Activated naive CD8-positive, alpha-beta T cell treated with anti-CD3 and anti-CD28 coated beads, Interleukin-2, amount 50 U/mL, for 24 hours (primary cell): ENCODE measurements at regions not wholly inside any gene's neighbourhood (a gene's known extent, or its start where the extent isn't known, plus 50 kb on each side); places are given as distances from the start of the nearest gene placed in this dataset.

Experiments
- ATAC-seq: fragments of 150-1000 bp; cut with Tn5 transposase; one replicate; pipeline ENCODE4 v1.10.0; 2021
- DNase-seq: peaks from one replicate; pipeline ENCODE4 v3.0.0; 2021
- H3K27ac Mint-ChIP-seq: one replicate; pipeline ENCODE4 v1.8.0; 2021; ENCODE audit warnings: mild to moderate bottlenecking, mixed read lengths
- H3K27me3 Mint-ChIP-seq: one replicate; pipeline ENCODE4 v1.8.0; 2021; ENCODE audit warnings: mixed read lengths
- H3K36me3 Mint-ChIP-seq: one replicate; pipeline ENCODE4 v1.8.0; 2021; ENCODE audit warnings: low read depth, mixed read lengths
- H3K4me1 Mint-ChIP-seq: one replicate; pipeline ENCODE4 v1.8.0; 2021; ENCODE audit warnings: mixed read lengths
- H3K4me3 Mint-ChIP-seq: one replicate; pipeline ENCODE4 v1.8.0; 2021; ENCODE audit warnings: mild to moderate bottlenecking, moderate library complexity, mixed read lengths
- H3K9me3 Mint-ChIP-seq: one replicate; pipeline ENCODE4 v1.8.0; 2021; ENCODE audit warnings: mixed read lengths

DNA sequence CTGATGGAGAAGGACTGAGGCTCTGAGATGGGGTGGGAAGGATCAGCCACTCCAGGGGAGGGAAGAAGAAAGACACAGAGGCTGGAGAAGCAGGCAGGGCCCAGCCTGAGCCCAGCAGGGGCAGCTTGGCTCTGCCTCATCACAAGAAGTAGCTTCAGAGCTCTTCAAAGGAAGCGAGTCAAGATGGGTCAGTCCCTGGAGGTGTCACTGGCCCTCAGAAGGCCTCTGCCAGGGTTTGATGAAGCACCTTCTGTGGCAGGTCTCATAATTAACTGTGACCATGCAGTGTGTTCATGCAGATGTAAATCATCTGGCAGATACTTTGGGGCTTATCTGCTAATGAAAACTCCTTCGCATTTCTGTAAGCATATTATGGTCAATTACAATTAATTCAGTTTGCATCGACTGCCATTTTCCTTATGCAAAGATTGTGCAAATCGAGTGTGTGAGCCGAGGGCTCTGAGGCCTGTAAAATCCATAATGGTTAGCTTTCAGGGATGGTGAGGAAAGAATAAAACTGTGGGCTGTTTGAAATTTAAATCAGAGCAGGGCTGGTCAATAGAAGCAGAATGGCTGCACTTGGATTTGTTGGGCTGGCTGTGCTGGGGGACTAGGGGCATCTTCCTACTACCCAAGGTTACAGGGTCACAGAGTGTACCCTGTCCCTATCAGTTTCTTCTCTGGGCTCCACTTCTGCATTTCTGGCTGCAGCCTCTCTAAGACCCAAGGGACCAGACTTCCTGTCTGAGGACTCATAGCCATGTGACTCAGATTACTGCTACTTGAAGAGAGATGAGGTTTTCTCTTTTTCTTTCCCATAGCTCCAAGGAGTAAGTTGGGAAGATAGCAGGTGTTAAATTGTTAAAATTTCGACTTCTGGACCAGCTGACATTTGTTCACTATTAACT is 376.6 kb downstream of the DHX35 start:
- no peaks in the 10 kb centered on the region for H3K36me3 Mint-ChIP-seq
- no peak for DNase-seq
- no peaks in the 10 kb centered on the region for H3K4me1 Mint-ChIP-seq
- H3K27ac Mint-ChIP-seq = no peak overlapping the region
- H3K9me3 Mint-ChIP-seq = no peaks in the 10 kb centered on the region
- H3K4me3 Mint-ChIP-seq = no peak overlapping the region
- peaks cover 5% of the 10 kb centered on the region for H3K27me3 Mint-ChIP-seq
- ATAC-seq = peak; percentile 36

DNA sequence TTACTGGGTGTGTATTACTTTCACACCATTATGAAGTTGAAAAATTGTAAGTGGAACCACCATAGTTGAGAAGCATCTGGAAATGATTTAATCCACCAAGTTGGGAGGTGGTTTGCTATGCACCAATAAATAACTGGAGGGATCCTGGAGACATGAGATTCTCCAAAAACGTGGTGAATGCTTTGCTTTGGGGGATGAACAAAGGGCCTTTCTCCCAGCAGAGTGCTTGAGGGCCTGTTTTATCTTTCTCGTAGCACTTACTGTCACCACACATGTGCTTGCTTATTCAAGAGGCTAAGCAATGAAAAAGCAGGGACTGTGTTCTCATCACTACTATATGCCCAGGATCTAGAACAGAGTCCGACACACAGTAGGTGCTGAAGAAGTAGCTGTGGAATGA is 371.1 kb downstream of the DHX35 start:
- DNase-seq (no peak), ATAC-seq (no peak)
- Mint-ChIP-seq H3K4me1 (no peaks in the 10 kb centered on the region), H3K9me3 (no peaks in the 10 kb centered on the region), H3K4me3 (no peak overlapping the region), H3K27ac (no peak overlapping the region), H3K36me3 (no peaks in the 10 kb centered on the region), H3K27me3 (peaks cover 1% of the 10 kb centered on the region)

- Mint-ChIP-seq H3K27me3 (peaks cover 2% of the 10 kb centered on the region), H3K36me3 (no peaks in the 10 kb centered on the region)
Observed at GRCh38 chr20:39328347-39328746, 366.2 kb downstream of the DHX35 start.

DNA sequence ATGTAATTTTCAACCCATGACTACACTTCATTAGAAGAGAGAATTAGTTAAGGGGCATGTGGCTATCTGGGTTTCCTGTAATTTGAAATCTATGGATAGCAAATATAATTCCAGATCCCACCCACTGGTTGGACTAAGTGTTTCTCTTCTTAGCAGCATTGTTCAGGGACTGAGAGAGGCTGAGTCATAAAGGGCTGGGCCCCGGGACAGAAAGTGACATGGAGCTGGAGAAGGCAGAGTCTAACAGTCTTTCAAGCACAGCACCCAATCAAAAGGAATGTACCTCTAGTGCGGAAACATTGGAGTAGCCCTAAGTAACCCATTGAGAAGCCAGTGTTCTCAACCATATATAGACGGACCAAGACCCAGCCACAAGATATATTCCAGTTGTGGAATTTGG is 363.9 kb downstream of the DHX35 start:
- Mint-ChIP-seq H3K36me3 (no peaks in the 10 kb centered on the region), H3K9me3 (no peaks in the 10 kb centered on the region), H3K27ac (no peak overlapping the region), H3K27me3 (peaks cover 3% of the 10 kb centered on the region), H3K4me3 (no peak overlapping the region), H3K4me1 (no peaks in the 10 kb centered on the region)
- DNase-seq (no peak), ATAC-seq (no peak)

More at GRCh38 chr20:39328347-39328746, 366.2 kb downstream of the DHX35 start:
- Mint-ChIP-seq H3K9me3 (no peaks in the 10 kb centered on the region), H3K4me3 (no peak overlapping the region), H3K4me1 (no peaks in the 10 kb centered on the region), H3K27ac (no peak overlapping the region)
- no peak for ATAC-seq
- DNase-seq = no peak

DNA sequence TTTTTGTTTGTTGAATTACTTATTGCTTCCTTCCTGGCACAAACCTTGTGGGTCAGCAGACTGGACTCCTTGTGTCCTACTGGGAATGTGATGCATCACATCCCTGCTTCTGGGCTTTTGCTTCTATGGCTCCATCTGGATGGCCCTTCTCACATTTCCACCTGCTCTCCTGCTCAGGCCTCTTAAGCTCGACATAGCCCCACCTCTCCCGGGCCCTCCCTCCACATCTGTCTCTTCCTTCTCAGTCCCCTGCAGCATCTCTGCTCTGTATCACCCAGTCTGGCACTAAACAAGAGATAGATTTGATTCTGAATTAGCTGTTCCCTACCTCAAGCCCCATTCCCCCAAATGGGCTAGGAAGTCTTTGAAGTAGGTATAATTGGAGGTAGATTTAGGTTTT is 356.8 kb downstream of the DHX35 start:
- peaks cover 6% of the 10 kb centered on the region for H3K27me3 Mint-ChIP-seq
- no peaks in the 10 kb centered on the region for H3K4me1 Mint-ChIP-seq
- no peaks in the 10 kb centered on the region for H3K36me3 Mint-ChIP-seq
- H3K27ac Mint-ChIP-seq = no peak overlapping the region
- H3K4me3 Mint-ChIP-seq = no peak overlapping the region
- ATAC-seq (no peak), DNase-seq (no peak)
- H3K9me3 Mint-ChIP-seq = no peaks in the 10 kb centered on the region

- no peaks in the 10 kb centered on the region for H3K9me3 Mint-ChIP-seq
- peaks cover 2% of the 10 kb centered on the region for H3K27me3 Mint-ChIP-seq
- no peak for DNase-seq
- no peak overlapping the region for H3K4me3 Mint-ChIP-seq
- no peaks in the 10 kb centered on the region for H3K36me3 Mint-ChIP-seq
- H3K27ac Mint-ChIP-seq = no peak overlapping the region
- H3K4me1 Mint-ChIP-seq = no peaks in the 10 kb centered on the region
- no peak for ATAC-seq
Observed at GRCh38 chr20:39312676-39313075, 350.5 kb downstream of the DHX35 start.

DNA sequence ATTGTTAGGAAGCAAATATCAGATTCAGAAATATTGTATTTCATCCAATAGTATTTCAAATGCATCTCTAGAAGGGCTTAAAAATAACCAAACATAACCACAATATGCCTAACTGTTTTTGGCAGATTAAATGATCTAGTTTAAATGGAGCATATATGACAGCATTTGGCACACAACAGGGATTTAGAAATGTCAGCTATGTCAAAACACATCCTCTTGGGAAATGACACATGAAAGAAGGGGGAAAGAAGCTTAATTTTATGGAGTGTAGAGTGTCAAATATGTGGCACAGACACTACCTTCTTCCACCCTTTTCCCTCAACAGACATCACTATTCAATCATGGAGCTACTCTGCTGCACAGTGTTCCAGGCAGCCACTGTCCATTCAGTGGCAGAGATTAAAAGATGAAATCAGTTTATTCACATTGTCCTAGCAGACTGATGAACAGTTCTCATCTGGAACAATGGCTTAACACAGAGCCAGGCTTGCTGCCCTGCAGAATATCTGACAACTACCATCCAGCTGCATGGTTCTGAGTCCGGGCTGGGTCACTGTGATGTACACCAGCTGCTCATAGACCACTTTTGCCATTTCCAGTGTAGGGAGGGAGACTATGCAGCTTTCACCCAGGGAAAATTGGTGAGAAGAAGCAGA is 349.8 kb downstream of the DHX35 start:
- Mint-ChIP-seq H3K27me3 (no peaks in the 10 kb centered on the region), H3K4me3 (no peak overlapping the region), H3K4me1 (no peaks in the 10 kb centered on the region), H3K36me3 (no peaks in the 10 kb centered on the region), H3K9me3 (no peaks in the 10 kb centered on the region), H3K27ac (no peak overlapping the region)
- DNase-seq (no peak), ATAC-seq (no peak)

DNA sequence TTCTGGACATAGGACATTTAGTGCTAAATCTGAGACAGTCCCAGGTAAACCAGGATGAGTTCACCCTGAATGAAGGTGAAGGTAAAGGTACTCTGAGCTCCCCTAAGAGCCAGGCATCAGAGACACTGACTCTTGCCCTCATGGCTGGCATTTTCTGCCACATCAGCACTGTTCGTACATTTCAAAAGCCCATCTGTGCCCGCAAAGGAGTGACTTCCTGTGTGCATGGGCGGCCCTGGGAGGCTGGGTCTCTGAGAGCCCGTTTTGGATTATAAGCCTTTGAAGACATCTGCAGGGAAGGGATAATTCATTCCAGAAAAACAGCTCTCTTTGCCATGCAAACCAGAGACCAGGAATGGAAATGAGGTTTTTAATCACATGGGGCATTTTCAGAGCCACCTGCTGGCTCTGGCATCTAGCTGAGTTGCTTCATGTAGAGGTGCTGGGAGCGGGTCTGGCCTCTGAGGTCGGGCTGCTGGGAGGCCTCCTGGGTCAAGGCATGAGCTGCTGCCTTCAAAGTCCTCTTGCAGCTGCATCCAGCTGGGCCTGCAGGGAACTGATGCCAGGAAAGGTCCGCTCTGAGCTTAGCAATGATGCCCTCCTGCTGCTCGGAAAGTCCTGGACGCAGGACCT is 348.3 kb downstream of the DHX35 start:
- no peak overlapping the region for H3K4me3 Mint-ChIP-seq
- H3K27me3 Mint-ChIP-seq = no peaks in the 10 kb centered on the region
- no peaks in the 10 kb centered on the region for H3K4me1 Mint-ChIP-seq
- no peaks in the 10 kb centered on the region for H3K9me3 Mint-ChIP-seq
- ATAC-seq (no peak), DNase-seq (no peak)
- H3K27ac Mint-ChIP-seq = no peak overlapping the region
- H3K36me3 Mint-ChIP-seq = no peaks in the 10 kb centered on the region

DNA sequence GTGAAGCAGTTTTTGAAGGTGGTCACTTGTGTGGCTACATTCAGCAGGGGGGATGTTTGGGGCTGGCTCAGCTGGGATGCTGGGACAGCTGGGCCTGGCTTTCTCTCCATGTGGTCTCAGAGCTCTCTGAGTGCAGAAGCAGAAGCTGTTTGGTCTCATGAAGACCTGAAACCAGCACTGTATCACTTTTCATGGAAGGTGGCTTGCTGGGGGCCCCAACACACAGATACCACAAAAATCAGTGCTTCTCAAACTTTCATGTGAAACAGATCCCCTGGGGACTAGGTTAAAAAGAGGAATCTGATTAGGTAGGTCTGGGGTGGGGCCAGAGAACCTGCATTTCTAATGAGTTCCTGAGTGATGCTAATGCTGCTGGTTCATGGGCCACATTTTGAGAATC is 347.3 kb downstream of the DHX35 start:
- ATAC-seq = no peak
- Mint-ChIP-seq H3K27ac (no peak overlapping the region), H3K9me3 (no peaks in the 10 kb centered on the region), H3K4me3 (no peak overlapping the region), H3K36me3 (no peaks in the 10 kb centered on the region), H3K4me1 (no peaks in the 10 kb centered on the region), H3K27me3 (no peaks in the 10 kb centered on the region)
- DNase-seq = no peak

DNA sequence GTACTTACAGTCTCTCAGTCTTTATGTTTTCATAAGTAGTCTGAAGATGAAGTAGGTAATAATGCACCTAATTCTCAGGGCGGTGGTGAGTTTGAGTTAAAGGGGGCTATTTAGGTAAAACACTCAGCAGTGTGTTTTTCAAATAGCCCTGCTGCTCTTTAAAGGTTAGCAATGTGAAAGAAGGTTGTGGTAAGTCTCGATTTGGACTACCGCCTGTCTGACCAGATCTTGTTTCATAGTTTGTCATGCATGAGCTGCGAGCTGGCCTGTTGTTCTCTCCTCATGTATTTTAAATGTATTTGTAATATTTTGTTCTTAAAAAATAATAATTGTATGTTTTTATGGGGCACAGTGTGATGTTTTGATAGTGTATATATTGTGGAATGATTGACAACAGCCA is 340.2 kb downstream of the DHX35 start:
- DNase-seq (no peak), ATAC-seq (no peak)
- no peak overlapping the region for H3K4me3 Mint-ChIP-seq
- H3K27ac Mint-ChIP-seq = no peak overlapping the region
- H3K36me3 Mint-ChIP-seq = no peaks in the 10 kb centered on the region
- no peaks in the 10 kb centered on the region for H3K4me1 Mint-ChIP-seq
- no peaks in the 10 kb centered on the region for H3K9me3 Mint-ChIP-seq
- H3K27me3 Mint-ChIP-seq = no peaks in the 10 kb centered on the region

DNA sequence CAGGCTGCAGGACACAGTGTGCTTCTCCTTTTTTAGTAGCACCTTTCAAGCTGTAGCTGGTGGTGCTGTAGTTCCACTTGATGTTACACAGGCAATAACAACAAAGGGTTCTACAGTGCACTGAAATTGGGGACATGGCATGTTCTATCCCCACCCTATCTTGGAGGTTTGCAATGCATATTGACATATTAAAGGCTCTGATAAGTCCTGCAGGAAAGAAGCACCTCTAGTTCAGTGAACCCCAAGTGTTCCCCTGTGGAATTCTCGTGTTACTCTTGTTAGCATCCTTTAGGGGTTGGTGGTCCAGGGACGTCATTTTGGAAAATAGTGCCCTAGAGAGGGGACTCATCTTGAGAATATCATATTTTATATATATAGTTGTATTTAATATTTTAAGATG is 337.6 kb downstream of the DHX35 start:
- Mint-ChIP-seq H3K4me1 (no peaks in the 10 kb centered on the region), H3K4me3 (no peak overlapping the region), H3K9me3 (no peaks in the 10 kb centered on the region), H3K27ac (no peak overlapping the region), H3K36me3 (no peaks in the 10 kb centered on the region), H3K27me3 (no peaks in the 10 kb centered on the region)
- no peak for DNase-seq
- ATAC-seq = no peak

DNA sequence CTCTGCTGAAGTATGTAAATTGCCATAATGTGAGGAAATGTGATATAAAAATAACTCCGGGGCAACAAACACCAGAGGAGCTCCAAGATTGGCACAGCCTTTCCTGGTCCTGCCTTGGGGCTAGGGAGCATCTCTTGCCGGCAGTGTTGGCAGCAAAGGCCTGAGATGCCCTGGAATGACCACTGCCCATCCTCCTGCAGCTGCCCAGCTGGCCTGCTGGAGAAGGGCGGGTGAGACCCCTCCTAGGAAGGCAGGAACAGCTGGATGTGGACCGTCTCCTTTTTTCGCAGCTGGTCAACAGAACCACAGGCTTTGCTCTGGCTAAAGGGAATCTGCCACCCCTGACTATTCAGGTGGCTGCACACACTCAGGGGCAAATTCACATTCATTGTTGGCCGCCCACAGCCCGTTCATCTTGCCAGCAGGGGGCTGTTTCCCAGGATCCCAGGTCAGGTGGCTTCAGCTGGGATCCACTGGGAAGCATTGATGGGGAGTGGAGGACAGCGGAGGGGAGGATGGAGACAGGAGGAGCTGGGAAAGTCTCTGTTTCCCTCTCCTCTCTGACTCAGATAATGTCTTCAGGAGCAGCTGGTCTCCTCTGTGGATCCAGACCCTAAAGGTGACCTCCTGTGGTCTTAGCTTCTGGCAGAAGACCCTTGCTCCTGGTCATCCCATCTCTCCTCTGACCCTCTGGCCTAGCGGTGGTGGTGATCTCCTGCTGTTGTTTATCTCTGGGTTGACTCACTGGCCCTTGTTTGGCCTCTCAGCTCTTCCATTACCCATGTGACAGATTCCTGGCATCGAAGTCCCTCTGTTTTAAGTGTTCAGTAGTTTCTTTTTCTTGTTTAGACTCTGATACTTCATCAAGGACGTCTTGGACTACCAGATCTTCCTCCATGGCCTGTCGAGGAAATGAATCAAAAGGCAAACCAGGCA is 336.7 kb downstream of the DHX35 start:
- H3K4me3 Mint-ChIP-seq = no peak overlapping the region
- no peaks in the 10 kb centered on the region for H3K36me3 Mint-ChIP-seq
- H3K4me1 Mint-ChIP-seq = no peaks in the 10 kb centered on the region
- ATAC-seq (no peak), DNase-seq (no peak)
- no peak overlapping the region for H3K27ac Mint-ChIP-seq
- H3K27me3 Mint-ChIP-seq = no peaks in the 10 kb centered on the region
- H3K9me3 Mint-ChIP-seq = no peaks in the 10 kb centered on the region

GRCh38 chr20:39298121-39298520 is 336.0 kb downstream of the DHX35 start:
- H3K27ac Mint-ChIP-seq = no peak overlapping the region
- no peaks in the 10 kb centered on the region for H3K36me3 Mint-ChIP-seq
- no peak for ATAC-seq
- no peaks in the 10 kb centered on the region for H3K4me1 Mint-ChIP-seq
- H3K9me3 Mint-ChIP-seq = no peaks in the 10 kb centered on the region
- no peak overlapping the region for H3K4me3 Mint-ChIP-seq
- H3K27me3 Mint-ChIP-seq = no peaks in the 10 kb centered on the region
- no peak for DNase-seq

DNA sequence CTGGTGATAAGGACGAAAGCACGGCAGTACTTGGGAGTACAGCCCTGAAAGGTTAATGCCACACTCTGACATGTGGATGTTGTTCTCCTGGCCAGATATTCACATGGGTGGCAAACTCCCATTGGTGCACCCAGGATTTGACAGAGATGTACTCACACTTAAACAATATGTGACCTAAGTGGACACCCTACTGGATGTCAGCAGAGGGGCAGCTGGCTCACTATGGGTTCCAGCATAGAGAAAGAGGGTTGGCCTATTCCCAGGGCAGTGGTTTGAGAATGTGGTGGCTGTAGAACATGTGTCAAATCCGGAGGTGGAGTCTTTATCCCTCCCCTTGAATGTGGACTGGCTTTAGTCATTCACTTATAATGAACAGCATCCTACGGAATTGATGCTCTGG is 333.2 kb downstream of the DHX35 start:
- Mint-ChIP-seq H3K4me1 (no peaks in the 10 kb centered on the region), H3K9me3 (no peaks in the 10 kb centered on the region), H3K4me3 (no peak overlapping the region), H3K27me3 (peaks cover 3% of the 10 kb centered on the region), H3K27ac (no peak overlapping the region), H3K36me3 (no peaks in the 10 kb centered on the region)
- DNase-seq (no peak), ATAC-seq (no peak)
